DND-41 (cell line): ENCODE measurements at regions not wholly inside any gene's neighbourhood (a gene's known extent, or its start where the extent isn't known, plus 50 kb on each side); places are given as distances from the start of the nearest gene placed in this dataset.
"Not testable (repeated sequence)": the region's sequence is repeated elsewhere in the genome, so short reads cannot be mapped to it uniquely, and the experiment has no call there.

Source experiments
- ATAC-seq: fragments of 200-7000 bp; cut with Tn5 transposase; 3 replicates; pipeline ENCODE4 v1.9.1; 2021; ENCODE audit warnings: low read depth; ENCODE audit not compliant: insufficient read depth
- DNase-seq: peaks from one replicate; pipeline ENCODE4 v3.0.0-alpha.2; 2020
- H2AFZ ChIP-seq: 2 replicates; pipeline ENCODE4 v1.6.0; 2012; ENCODE audit warnings: low read depth, low read length
- H3K27ac ChIP-seq: 2 replicates; pipeline ENCODE4 v1.5.1; 2012; ENCODE audit warnings: low read length, inconsistent platforms
- H3K27me3 ChIP-seq: fragments of 200-600 bp; sonication (generic); 2 replicates; pipeline ENCODE4 v1.6.0; 2012; ENCODE audit warnings: low read length, mild to moderate bottlenecking, inconsistent platforms; ENCODE audit not compliant: insufficient read depth, poor library complexity
- H3K36me3 ChIP-seq: 2 replicates; pipeline ENCODE4 v1.5.1; 2012; ENCODE audit warnings: low read length, inconsistent platforms; ENCODE audit not compliant: insufficient read depth
- H3K4me1 ChIP-seq: 2 replicates; pipeline ENCODE4 v1.5.1; 2012; ENCODE audit warnings: mild to moderate bottlenecking, low read length; ENCODE audit not compliant: insufficient read depth
- H3K4me2 ChIP-seq: 2 replicates; pipeline ENCODE4 v1.6.0; 2012; ENCODE audit warnings: mild to moderate bottlenecking, moderate library complexity, low read length, inconsistent platforms; ENCODE audit not compliant: insufficient read depth
- H3K4me3 ChIP-seq, 2 experiments: fragments of 200-600 bp in 1 of 2; shearing (Covaris generic) in 1 of 2; 2 replicates each; pipeline ENCODE4 v1.5.1; 2012 to 2016; ENCODE audit warnings: inconsistent platforms in 2 of 2, low read length in 2 of 2, mild to moderate bottlenecking in 2 of 2, low read depth in 1 of 2, moderate library complexity in 1 of 2
- H3K79me2 ChIP-seq: 2 replicates; pipeline ENCODE4 v1.6.0; 2012; ENCODE audit warnings: low read length, inconsistent platforms; ENCODE audit not compliant: insufficient read depth
- H3K9ac ChIP-seq: 2 replicates; pipeline ENCODE4 v1.6.0; 2012; ENCODE audit warnings: low read depth, mild to moderate bottlenecking, inconsistent platforms, low read length, moderate library complexity
- H3K9me3 ChIP-seq: 2 replicates; pipeline ENCODE4 v1.5.1; 2012; ENCODE audit warnings: low read length, moderate library complexity, mild to moderate bottlenecking, inconsistent platforms; ENCODE audit not compliant: insufficient read depth, severe bottlenecking
- H4K20me1 ChIP-seq: 2 replicates; pipeline ENCODE4 v1.6.0; 2012; ENCODE audit warnings: low read length; ENCODE audit not compliant: insufficient read depth
- EZH2 ChIP-seq: IDR thresholded peaks from 3 replicates; pipeline ENCODE4 v1.6.1; 2012; ENCODE audit warnings: borderline replicate concordance, low read depth, mild to moderate bottlenecking, moderate library complexity, low read length, inconsistent platforms; ENCODE audit not compliant: severe bottlenecking
- TF ChIP-seq, protein P1 (sequence below): IDR thresholded peaks from 2 replicates; pipeline ENCODE4 v1.5.1; 2012; ENCODE audit warnings: borderline replicate concordance, low read length, moderate library complexity, mild to moderate bottlenecking; ENCODE audit not compliant: poor library complexity, severe bottlenecking; ENCODE audit errors: extremely low read depth

DNA sequence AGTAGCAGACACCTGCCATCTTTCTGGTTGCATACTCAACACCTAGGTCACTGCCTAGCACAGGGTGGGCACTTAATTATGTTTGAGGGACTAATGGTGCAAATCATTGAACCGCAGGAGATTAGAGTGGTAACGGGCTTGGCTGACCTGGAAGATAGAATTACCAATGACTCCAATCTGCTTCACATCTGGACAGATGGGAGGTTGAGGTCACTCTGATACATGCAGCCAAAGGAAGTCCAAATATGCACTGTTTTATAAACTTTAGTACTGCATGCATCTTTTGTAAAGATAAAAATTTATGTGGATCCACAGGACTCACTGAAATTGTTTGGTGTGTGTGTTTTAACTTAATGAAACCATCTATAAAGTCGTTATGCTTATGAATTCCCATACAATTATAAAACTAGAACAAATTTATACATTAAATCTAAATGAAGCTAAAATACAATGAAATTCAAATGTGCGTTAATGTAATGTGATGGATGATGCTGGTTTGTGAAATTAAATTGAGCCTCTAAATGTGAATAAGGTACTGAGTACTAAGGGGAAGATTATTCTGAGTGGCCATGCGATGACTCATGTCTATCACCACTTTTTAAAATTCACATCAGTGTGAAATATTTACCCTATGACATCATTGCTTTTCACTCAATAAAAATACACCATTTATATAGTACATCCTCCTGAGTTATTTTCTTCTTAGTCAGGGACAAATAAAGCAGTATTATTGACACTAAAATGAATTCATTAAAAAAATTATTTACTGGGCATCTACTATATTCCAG lies 224.7 kb upstream of the FAM78B start:
- H3K4me1 ChIP-seq: no peaks in the 10 kb centered on the region
- no peak overlapping the region for H3K4me3 ChIP-seq
- no peak overlapping the region for H2AFZ ChIP-seq
- H3K36me3 ChIP-seq: no peaks in the 10 kb centered on the region
- H3K79me2 ChIP-seq: no peaks in the 10 kb centered on the region
- DNase-seq: no peak
- no peak overlapping the region for H3K27ac ChIP-seq
- no peaks in the 10 kb centered on the region for H3K9me3 ChIP-seq
- TF ChIP-seq, protein P1, sequence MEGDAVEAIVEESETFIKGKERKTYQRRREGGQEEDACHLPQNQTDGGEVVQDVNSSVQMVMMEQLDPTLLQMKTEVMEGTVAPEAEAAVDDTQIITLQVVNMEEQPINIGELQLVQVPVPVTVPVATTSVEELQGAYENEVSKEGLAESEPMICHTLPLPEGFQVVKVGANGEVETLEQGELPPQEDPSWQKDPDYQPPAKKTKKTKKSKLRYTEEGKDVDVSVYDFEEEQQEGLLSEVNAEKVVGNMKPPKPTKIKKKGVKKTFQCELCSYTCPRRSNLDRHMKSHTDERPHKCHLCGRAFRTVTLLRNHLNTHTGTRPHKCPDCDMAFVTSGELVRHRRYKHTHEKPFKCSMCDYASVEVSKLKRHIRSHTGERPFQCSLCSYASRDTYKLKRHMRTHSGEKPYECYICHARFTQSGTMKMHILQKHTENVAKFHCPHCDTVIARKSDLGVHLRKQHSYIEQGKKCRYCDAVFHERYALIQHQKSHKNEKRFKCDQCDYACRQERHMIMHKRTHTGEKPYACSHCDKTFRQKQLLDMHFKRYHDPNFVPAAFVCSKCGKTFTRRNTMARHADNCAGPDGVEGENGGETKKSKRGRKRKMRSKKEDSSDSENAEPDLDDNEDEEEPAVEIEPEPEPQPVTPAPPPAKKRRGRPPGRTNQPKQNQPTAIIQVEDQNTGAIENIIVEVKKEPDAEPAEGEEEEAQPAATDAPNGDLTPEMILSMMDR: no peak
- no peak for TF ChIP-seq EZH2
- H3K4me2 ChIP-seq: no peak overlapping the region
- H4K20me1 ChIP-seq: no peaks in the 10 kb centered on the region
- no peak overlapping the region for H3K9ac ChIP-seq
- no peak for ATAC-seq
- H3K27me3 ChIP-seq: peaks cover 20% of the 10 kb centered on the region

DNA sequence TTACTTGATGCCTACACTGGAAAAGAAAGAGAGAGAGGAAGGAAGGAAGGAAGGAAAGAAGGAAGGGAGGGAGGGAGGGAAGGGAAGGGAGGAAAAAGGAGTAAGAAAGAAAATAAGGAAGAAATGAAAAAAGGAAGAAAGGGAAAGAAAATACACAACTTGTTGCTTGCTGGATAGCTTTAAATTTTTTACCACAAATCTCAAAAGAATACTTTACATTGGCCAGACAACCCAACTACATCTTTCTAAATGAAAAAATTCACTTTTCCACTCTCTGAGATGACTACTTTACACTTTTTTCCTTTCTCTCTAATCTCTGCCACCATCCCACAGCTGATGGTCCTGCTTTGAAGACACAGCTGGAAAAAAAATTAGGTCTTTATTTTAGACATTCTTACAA lies 228.9 kb upstream of the FAM78B start:
- H3K4me1 ChIP-seq: no peaks in the 10 kb centered on the region
- peaks cover 8% of the 10 kb centered on the region for H3K27me3 ChIP-seq
- H3K79me2 ChIP-seq: no peaks in the 10 kb centered on the region
- no peak for ATAC-seq
- H3K9me3 ChIP-seq: no peaks in the 10 kb centered on the region
- no peak for TF ChIP-seq EZH2
- TF ChIP-seq, protein P1: no peak
- no peak overlapping the region for H3K4me2 ChIP-seq
- DNase-seq: no peak
- no peak overlapping the region for H2AFZ ChIP-seq
- H3K27ac ChIP-seq: no peak overlapping the region
- no peak overlapping the region for H3K9ac ChIP-seq
- no peak overlapping the region for H3K4me3 ChIP-seq
- no peaks in the 10 kb centered on the region for H4K20me1 ChIP-seq
- H3K36me3 ChIP-seq: no peaks in the 10 kb centered on the region

DNA sequence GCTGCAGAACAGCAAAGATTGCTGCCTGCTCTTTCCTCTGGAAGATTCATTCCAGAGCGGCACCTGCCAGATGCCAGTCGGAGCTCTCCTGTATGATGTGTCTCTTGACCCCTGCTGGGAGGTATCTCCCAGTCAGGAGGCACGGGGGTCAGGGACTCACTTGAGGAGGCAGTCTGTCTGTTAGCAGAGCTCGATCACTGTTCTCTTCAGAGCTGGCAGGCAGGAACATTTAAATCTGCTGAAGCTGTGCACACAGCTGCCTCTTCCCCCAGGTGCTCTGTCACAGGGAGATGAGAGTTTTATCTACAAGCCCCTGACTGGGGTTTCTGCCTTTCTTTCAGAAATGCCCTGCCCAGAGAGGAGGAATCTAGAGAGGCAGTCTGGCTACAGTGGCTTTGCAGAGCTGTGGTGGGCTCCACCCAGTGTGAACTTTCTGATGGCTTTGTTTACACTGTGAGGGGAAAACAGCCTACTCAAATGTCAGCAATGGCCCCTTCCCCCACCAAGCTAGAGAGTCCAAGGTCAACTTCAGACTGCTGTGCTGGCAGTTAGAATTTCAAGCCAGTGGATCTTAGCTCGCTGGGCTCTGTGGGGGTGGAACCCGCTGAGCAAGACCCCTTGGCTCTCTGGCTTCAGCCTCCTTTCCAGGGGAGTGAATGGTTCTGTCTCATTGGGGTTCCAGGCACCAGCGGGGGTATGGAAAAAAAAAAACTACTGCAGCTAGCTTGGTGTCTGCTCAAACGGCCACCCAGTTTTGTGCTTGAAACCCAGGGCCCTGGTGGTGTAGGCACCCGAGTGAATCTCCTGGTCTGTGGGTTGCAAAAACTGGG lies 242.7 kb upstream of the FAM78B start:
- not testable (repeated sequence) for H4K20me1 ChIP-seq, H3K79me2 ChIP-seq, H3K4me1 ChIP-seq, H3K36me3 ChIP-seq, H2AFZ ChIP-seq, ATAC-seq, H3K27me3 ChIP-seq, DNase-seq, H3K9ac ChIP-seq, H3K4me2 ChIP-seq, H3K4me3 ChIP-seq, H3K27ac ChIP-seq, H3K9me3 ChIP-seq

DNA sequence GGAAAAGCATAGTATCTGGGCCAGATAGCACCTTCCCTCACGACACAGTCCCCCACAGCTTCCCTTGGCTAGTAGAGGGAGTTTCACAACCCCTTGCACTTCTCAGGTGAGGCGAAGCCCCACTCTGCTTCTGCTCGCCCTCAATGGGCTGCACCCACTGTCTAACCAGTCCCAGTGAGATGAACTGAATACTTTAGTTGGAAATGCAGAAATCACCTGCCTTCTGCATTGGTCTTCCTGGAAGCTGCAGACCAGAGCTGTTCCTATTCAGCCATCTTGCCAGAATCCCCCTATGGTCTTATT lies 243.2 kb upstream of the FAM78B start:
- Histone ChIP-seq H3K27ac (no peak overlapping the region), H3K79me2 (no peaks in the 10 kb centered on the region), H2AFZ (no peak overlapping the region), H3K4me2 (no peak overlapping the region), H3K9me3 (no peaks in the 10 kb centered on the region), H3K4me1 (no peaks in the 10 kb centered on the region), H3K27me3 (no peaks in the 10 kb centered on the region), H3K9ac (no peak overlapping the region), H3K36me3 (no peaks in the 10 kb centered on the region), H3K4me3 (no peak overlapping the region), H4K20me1 (no peaks in the 10 kb centered on the region)
- TF ChIP-seq, protein P1: no peak
- TF ChIP-seq EZH2: no peak
- ATAC-seq (no peak), DNase-seq (no peak)

DNA sequence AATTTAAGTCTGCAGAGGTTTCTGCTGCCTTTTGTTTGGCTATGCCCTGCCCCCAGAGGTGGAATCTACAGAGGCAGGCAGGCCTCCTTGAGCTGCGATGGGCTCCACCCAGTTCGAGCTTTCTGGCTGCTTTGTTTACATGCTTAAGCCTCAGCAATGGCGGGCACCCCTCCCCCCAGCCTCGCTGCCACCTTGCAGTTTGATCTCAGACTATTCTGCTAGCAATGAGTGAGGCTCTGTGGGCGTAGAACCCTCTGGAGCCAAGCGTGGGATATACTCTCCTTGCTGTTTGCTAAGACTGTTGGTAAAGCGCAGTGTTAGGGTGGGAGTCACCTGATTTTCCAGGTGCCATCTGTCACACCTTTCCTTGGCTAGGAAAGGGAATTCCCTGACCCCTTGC lies 250.0 kb upstream of the FAM78B start:
- H3K4me2 ChIP-seq, ATAC-seq: not testable (repeated sequence)

More for the DNA sequence above, 250.0 kb upstream of the FAM78B start:
- not testable (repeated sequence) for H3K4me3 ChIP-seq, DNase-seq, H4K20me1 ChIP-seq, H3K9ac ChIP-seq, H3K4me1 ChIP-seq, H3K9me3 ChIP-seq, H3K79me2 ChIP-seq, H3K27me3 ChIP-seq, H3K27ac ChIP-seq, H3K36me3 ChIP-seq, H2AFZ ChIP-seq
